LNCaP clone FGC (cell line): ENCODE measurements at regions not wholly inside any gene's neighbourhood (a gene's known extent, or its start where the extent isn't known, plus 50 kb on each side); places are given as distances from the start of the nearest gene placed in this dataset.

Source experiments
- DNase-seq: peaks from one replicate; pipeline ENCODE4 v3.0.0-alpha.2; 2011; ENCODE audit warnings: low read depth
- H3K4me3 ChIP-seq: 2 replicates; pipeline ENCODE4 v1.5.1; 2011; ENCODE audit warnings: mild to moderate bottlenecking, low read depth, low read length, control low read depth
- CTCF ChIP-seq: IDR thresholded peaks from 2 replicates; pipeline ENCODE4 v1.5.1; 2012; ENCODE audit warnings: mild to moderate bottlenecking; ENCODE audit not compliant: control insufficient read depth, insufficient read depth; ENCODE audit errors: extremely low read depth

GRCh38 chr2:34408100-34408499 is 809.0 kb upstream of the FAM98A start:
- TF ChIP-seq CTCF, result no peak
- H3K4me3 ChIP-seq, result no peak overlapping the region
- DNase-seq, result no peak

- no peak for DNase-seq
- no peak overlapping the region for H3K4me3 ChIP-seq
- TF ChIP-seq CTCF, result no peak
These were observed 804.4 kb upstream of the FAM98A start for GRCh38 chr2:34403512-34403911.

- TF ChIP-seq CTCF, result no peak
- no peak overlapping the region for H3K4me3 ChIP-seq
- DNase-seq, result no peak
These were observed 803.3 kb upstream of the FAM98A start for GRCh38 chr2:34402376-34402775.

GRCh38 chr2:34401186-34401585 is 802.1 kb upstream of the FAM98A start:
- no peak for TF ChIP-seq CTCF

GRCh38 chr2:34388446-34388845 is 789.3 kb upstream of the FAM98A start:
- DNase-seq, result no peak
- no peak overlapping the region for H3K4me3 ChIP-seq
- no peak for TF ChIP-seq CTCF

More at GRCh38 chr2:34401186-34401585, 802.1 kb upstream of the FAM98A start:
- DNase-seq, result no peak
- no peak overlapping the region for H3K4me3 ChIP-seq

GRCh38 chr2:34387536-34387935 is 788.4 kb upstream of the FAM98A start:
- no peak for DNase-seq
- H3K4me3 ChIP-seq, result no peak overlapping the region
- TF ChIP-seq CTCF, result no peak

GRCh38 chr2:34379586-34379985 is 780.5 kb upstream of the FAM98A start:
- no peak overlapping the region for H3K4me3 ChIP-seq
- no peak for TF ChIP-seq CTCF
- DNase-seq, result no peak
